H1 (cell line): ENCODE measurements at regions not wholly inside any gene's neighbourhood (a gene's known extent, or its start where the extent isn't known, plus 50 kb on each side); places are given as distances from the start of the nearest gene placed in this dataset.

ENCODE experiments used
- CBX8 ChIP-seq: fragments of 300-800, 300-1000 bp; sonication (generic); IDR thresholded peaks from 2 replicates; pipeline ENCODE4 v1.7.1; 2016; ENCODE audit warnings: low read depth, low read length, borderline replicate concordance
- SIN3A ChIP-seq, 2 experiments: IDR thresholded peaks in 1 of 2; conservative IDR thresholded peaks in 1 of 2; 2 replicates each; pipeline ENCODE4 v1.6.1; 2011 to 2012; ENCODE audit warnings: low read length in 2 of 2, improper control_type of control experiment in 1 of 2, low read depth in 1 of 2, mild to moderate bottlenecking in 1 of 2
- SRF ChIP-seq: IDR thresholded peaks from 2 replicates; pipeline ENCODE4 v1.6.1; 2011; ENCODE audit warnings: mild to moderate bottlenecking, low read depth, low read length, moderate library complexity
- TF ChIP-seq, protein P1 (sequence below): fragments of 300-600 bp; sonication (generic); IDR thresholded peaks from 2 replicates; pipeline ENCODE4 v1.7.1; 2012; ENCODE audit warnings: low read length, moderate library complexity, mild to moderate bottlenecking, inconsistent platforms; ENCODE audit not compliant: insufficient replicate concordance
- TF ChIP-seq, protein P2 (sequence below): IDR thresholded peaks from 2 replicates; pipeline ENCODE4 v1.6.1; 2011; ENCODE audit warnings: low read length, improper control_type of control experiment
- TF ChIP-seq, protein P3 (sequence below), 3 experiments: IDR thresholded peaks; 1 replicate in 2 of 3; 2 replicates in 1 of 3; pipeline versions ENCODE4 v1.5.1 to v1.6.1; 2011; ENCODE audit warnings: low read length in 3 of 3, mild to moderate bottlenecking in 3 of 3, inconsistent platforms in 2 of 3, low read depth in 1 of 3, moderate library complexity in 1 of 3; ENCODE audit not compliant: insufficient read depth in 1 of 3; ENCODE audit errors: control extremely low read depth in 1 of 3

DNA sequence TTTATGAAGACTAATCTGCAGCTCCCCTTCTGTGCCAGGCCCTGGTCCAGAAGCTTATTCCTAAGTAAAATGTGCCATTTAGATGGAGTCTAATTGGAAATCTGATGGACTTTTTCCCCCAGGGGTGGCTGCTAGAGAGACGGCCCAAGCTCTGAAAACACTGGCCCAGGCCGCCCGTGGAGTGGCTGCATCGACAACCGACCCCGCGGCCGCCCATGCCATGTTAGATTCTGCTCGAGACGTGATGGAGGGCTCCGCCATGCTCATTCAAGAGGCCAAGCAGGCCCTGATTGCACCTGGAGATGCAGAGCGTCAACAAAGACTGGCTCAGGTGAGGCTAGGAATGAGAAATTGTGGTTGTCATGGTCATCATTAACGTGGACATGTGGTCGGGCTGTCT lies 305.8 kb upstream of the TPM1 start (continued):
- TF ChIP-seq, protein P1, sequence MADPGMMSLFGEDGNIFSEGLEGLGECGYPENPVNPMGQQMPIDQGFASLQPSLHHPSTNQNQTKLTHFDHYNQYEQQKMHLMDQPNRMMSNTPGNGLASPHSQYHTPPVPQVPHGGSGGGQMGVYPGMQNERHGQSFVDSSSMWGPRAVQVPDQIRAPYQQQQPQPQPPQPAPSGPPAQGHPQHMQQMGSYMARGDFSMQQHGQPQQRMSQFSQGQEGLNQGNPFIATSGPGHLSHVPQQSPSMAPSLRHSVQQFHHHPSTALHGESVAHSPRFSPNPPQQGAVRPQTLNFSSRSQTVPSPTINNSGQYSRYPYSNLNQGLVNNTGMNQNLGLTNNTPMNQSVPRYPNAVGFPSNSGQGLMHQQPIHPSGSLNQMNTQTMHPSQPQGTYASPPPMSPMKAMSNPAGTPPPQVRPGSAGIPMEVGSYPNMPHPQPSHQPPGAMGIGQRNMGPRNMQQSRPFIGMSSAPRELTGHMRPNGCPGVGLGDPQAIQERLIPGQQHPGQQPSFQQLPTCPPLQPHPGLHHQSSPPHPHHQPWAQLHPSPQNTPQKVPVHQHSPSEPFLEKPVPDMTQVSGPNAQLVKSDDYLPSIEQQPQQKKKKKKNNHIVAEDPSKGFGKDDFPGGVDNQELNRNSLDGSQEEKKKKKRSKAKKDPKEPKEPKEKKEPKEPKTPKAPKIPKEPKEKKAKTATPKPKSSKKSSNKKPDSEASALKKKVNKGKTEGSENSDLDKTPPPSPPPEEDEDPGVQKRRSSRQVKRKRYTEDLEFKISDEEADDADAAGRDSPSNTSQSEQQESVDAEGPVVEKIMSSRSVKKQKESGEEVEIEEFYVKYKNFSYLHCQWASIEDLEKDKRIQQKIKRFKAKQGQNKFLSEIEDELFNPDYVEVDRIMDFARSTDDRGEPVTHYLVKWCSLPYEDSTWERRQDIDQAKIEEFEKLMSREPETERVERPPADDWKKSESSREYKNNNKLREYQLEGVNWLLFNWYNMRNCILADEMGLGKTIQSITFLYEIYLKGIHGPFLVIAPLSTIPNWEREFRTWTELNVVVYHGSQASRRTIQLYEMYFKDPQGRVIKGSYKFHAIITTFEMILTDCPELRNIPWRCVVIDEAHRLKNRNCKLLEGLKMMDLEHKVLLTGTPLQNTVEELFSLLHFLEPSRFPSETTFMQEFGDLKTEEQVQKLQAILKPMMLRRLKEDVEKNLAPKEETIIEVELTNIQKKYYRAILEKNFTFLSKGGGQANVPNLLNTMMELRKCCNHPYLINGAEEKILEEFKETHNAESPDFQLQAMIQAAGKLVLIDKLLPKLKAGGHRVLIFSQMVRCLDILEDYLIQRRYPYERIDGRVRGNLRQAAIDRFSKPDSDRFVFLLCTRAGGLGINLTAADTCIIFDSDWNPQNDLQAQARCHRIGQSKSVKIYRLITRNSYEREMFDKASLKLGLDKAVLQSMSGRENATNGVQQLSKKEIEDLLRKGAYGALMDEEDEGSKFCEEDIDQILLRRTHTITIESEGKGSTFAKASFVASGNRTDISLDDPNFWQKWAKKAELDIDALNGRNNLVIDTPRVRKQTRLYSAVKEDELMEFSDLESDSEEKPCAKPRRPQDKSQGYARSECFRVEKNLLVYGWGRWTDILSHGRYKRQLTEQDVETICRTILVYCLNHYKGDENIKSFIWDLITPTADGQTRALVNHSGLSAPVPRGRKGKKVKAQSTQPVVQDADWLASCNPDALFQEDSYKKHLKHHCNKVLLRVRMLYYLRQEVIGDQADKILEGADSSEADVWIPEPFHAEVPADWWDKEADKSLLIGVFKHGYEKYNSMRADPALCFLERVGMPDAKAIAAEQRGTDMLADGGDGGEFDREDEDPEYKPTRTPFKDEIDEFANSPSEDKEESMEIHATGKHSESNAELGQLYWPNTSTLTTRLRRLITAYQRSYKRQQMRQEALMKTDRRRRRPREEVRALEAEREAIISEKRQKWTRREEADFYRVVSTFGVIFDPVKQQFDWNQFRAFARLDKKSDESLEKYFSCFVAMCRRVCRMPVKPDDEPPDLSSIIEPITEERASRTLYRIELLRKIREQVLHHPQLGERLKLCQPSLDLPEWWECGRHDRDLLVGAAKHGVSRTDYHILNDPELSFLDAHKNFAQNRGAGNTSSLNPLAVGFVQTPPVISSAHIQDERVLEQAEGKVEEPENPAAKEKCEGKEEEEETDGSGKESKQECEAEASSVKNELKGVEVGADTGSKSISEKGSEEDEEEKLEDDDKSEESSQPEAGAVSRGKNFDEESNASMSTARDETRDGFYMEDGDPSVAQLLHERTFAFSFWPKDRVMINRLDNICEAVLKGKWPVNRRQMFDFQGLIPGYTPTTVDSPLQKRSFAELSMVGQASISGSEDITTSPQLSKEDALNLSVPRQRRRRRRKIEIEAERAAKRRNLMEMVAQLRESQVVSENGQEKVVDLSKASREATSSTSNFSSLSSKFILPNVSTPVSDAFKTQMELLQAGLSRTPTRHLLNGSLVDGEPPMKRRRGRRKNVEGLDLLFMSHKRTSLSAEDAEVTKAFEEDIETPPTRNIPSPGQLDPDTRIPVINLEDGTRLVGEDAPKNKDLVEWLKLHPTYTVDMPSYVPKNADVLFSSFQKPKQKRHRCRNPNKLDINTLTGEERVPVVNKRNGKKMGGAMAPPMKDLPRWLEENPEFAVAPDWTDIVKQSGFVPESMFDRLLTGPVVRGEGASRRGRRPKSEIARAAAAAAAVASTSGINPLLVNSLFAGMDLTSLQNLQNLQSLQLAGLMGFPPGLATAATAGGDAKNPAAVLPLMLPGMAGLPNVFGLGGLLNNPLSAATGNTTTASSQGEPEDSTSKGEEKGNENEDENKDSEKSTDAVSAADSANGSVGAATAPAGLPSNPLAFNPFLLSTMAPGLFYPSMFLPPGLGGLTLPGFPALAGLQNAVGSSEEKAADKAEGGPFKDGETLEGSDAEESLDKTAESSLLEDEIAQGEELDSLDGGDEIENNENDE = no peak
- TF ChIP-seq CBX8 (no peak), SIN3A (conservative IDR thresholded peaks at IDR 0.05 in 1 of 2, IDR thresholded peaks at IDR 0.05 in 1 of 2; ENCODE audit: low read depth in 1 of 2, low read length in 2 of 2) (no peak), SRF (no peak)
- TF ChIP-seq, protein P2, sequence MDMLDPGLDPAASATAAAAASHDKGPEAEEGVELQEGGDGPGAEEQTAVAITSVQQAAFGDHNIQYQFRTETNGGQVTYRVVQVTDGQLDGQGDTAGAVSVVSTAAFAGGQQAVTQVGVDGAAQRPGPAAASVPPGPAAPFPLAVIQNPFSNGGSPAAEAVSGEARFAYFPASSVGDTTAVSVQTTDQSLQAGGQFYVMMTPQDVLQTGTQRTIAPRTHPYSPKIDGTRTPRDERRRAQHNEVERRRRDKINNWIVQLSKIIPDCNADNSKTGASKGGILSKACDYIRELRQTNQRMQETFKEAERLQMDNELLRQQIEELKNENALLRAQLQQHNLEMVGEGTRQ = no peak
- TF ChIP-seq, protein P3, sequence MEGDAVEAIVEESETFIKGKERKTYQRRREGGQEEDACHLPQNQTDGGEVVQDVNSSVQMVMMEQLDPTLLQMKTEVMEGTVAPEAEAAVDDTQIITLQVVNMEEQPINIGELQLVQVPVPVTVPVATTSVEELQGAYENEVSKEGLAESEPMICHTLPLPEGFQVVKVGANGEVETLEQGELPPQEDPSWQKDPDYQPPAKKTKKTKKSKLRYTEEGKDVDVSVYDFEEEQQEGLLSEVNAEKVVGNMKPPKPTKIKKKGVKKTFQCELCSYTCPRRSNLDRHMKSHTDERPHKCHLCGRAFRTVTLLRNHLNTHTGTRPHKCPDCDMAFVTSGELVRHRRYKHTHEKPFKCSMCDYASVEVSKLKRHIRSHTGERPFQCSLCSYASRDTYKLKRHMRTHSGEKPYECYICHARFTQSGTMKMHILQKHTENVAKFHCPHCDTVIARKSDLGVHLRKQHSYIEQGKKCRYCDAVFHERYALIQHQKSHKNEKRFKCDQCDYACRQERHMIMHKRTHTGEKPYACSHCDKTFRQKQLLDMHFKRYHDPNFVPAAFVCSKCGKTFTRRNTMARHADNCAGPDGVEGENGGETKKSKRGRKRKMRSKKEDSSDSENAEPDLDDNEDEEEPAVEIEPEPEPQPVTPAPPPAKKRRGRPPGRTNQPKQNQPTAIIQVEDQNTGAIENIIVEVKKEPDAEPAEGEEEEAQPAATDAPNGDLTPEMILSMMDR (IDR thresholded peaks at IDR 0.05; ENCODE audit: control extremely low read depth in 1 of 3, insufficient read depth in 1 of 3, low read depth in 1 of 3, low read length in 3 of 3) = no peak
